NCI-H82 treated with DMSO at 0.1 percent for 48 hours (cell line): ENCODE measurements at regions not wholly inside any gene's neighbourhood (a gene's known extent, or its start where the extent isn't known, plus 50 kb on each side); places are given as distances from the start of the nearest gene placed in this dataset.
"Not testable (repeated sequence)": the region's sequence is repeated elsewhere in the genome, so short reads cannot be mapped to it uniquely, and the experiment has no call there.

Experiments
- DNase-seq: peaks from one replicate; lab custom pipeline; 2025; ENCODE audit not compliant: unreplicated experiment; lab: John Stamatoyannopoulos, UW

GRCh38 chr5:96209829-96210228 is 223.2 kb downstream of the PCSK1 start:
- no peak for DNase-seq

GRCh38 chr5:96207420-96207819 is 225.6 kb downstream of the PCSK1 start:
- DNase-seq, result no peak

GRCh38 chr5:96203761-96204160 is 229.3 kb downstream of the PCSK1 start:
- no peak for DNase-seq

- no peak for DNase-seq
These were observed 231.5 kb downstream of the PCSK1 start for GRCh38 chr5:96201503-96201902.

GRCh38 chr5:96200641-96201040 is 232.4 kb downstream of the PCSK1 start:
- no peak for DNase-seq

- DNase-seq, result no peak
These were observed 233.3 kb downstream of the PCSK1 start for GRCh38 chr5:96199713-96200183.

DNA sequence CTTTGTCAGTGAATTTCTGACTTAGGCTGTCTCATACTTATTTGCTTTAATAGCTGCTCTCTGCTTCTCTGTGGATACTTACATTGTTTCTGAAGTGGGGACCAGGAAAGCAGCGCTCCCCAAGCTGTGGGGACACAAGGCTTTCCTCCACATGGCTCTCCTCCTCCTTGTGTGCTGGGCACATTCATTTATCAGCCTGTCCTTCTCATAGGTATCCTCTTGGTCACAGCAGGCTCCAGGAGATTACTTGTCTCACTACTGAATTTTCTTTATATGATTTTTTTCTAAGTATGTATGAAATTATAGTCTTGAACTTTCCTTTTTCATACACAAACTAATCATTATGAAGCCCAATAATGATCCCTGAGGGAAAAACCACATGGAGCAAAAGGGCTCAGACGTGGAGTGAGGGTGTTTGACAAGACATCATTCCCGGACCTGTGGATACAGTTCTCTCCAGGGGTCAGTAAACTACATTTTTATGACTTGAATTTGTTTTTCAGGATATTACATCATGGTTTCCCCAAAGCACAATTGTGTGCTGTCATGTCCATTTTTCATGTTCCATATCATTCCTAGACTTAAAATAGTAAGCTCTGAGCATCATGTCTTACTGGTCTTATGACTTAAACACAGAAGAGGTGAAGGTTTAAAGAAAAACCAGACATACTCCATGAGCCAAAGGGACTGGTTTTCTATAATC is 234.5 kb downstream of the PCSK1 start:
- no peak for DNase-seq

DNA sequence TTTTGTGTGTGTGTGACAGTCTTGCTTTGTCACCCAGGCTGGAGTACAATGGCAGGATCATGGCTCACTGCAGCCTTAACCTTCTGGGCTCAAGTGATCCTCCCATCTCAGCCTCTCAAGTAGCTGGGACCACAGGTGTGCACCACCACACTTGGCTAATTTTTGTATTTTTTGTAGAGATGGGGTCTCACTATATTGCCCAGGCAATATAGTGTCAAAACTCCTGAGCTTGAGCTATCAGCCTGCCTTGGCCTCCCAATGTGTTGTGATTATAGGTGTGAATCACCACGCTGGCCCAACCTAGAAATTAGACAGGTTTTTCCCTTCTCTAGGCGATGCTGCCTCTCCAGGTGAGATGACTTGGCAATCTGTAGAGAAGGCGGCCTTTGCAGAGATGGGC is 235.3 kb downstream of the PCSK1 start:
- not testable (repeated sequence) for DNase-seq

- no peak for DNase-seq
These were observed 235.7 kb upstream of the ELL2 start for GRCh38 chr5:96197347-96197746.

DNA sequence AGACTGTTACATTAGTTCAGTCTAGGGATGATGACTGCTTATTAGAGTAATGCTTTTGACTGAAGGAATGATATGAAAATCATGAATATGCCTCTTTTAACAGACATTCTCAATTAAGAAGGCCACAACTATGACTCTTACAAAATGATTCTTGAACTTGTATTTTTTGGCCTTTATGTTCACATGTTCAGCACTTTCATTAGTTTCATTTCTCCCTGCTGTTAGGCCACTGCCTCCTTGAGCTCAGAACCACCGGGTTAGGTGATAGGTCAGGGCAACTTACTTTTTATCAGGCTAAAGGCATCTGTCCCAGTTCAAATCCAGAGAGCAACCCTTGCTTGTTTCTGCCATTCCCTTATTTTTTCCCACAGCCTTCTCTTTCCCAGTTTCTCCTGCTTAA is 235.2 kb upstream of the ELL2 start:
- DNase-seq, result no peak

GRCh38 chr5:96196407-96196806 is 234.8 kb upstream of the ELL2 start:
- no peak for DNase-seq

DNA sequence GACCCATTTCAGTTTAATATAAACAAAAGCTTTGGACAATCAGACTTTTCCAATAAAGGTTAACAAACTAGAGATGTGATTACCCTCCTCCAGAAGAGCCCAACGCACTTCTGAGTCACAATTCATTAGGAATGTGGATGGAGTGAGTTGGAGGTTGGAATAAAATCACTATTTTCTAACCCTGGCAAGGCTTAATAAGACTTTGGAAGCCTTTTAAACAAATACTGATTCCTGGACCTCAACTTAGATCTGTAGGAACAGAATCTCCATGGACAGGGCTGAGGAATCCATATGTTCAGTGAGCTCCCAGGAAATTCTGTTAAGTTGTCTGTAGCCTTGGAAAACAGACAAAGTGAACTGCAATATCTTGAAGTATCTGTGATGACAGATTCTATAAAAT is 233.5 kb upstream of the ELL2 start:
- DNase-seq, result no peak

GRCh38 chr5:96194593-96194992 is 232.9 kb upstream of the ELL2 start:
- DNase-seq, result no peak

- no peak for DNase-seq
These were observed 232.3 kb upstream of the ELL2 start for GRCh38 chr5:96193946-96194345.

- no peak for DNase-seq
These were observed 228.3 kb upstream of the ELL2 start for GRCh38 chr5:96189987-96190386.

DNA sequence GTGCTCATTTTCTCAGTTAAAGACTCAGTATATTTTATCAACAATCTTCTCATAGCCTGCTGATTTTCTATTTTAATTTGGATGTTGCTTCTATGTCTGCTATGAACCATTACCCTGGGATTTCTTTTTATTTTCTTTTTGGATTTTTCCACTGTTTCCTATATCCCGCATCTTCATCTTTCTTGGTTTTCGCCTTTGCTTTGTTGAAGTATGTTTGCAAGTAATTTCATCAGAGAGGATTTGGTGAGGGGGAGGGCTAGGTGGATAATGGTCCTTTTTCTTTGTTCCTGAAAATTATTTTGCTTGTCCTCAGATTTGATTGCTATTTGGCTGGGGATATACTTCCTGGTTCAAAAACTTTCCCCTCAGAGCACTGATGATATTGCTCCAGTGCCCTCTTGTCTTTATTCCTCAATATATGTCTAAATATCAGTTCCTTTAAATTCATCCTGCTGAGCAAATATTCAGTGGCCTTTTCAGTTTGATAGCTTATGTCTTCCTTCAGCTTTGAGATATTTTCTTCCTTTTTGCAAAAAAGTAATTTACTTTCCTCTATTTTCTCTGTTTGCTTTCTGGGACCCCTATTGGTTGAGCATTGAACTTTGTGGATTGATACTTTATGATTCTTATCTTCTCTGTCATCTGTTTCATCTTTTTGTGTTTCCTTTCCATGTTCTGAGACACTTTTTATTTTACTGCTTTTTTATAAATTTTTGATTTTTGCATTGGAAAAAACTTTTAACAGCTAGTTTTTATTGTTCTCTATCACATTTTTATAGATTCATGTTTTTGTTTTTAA is 227.6 kb upstream of the ELL2 start:
- DNase-seq, result no peak

DNA sequence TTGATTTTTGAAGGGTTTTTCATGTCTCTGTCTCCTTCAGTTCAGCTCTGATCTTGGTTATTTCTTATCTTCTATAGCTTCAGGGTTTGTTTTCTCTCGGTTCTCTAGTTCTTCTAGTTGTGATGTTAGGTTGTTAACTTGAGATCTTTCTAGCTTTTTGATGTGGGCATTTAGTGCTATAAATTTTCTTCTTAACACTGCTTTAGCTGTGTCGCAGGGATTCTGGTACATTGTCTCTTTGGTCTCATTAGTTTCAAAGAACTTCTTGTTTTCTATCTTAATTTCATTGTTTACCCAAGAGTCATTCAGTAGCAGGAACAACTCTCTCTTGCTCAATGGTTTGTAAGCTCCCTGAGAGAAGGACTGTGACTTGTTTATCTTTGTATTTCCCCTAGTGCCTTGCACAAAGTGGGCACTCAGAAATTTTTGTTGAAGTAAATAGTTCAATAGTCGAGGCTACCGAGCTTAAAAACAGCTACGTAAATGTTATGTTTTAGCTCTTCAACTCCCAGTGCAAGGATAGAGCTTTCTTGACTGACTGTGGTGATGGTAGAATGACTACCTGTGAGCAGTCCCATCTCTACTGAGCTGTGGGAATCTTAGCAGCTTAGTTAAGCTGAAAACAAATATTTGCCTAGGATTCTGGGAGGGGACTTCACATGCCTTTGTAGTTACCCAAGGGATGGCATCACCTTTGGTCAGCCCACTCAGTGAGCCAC is 225.8 kb upstream of the ELL2 start:
- no peak for DNase-seq

DNA sequence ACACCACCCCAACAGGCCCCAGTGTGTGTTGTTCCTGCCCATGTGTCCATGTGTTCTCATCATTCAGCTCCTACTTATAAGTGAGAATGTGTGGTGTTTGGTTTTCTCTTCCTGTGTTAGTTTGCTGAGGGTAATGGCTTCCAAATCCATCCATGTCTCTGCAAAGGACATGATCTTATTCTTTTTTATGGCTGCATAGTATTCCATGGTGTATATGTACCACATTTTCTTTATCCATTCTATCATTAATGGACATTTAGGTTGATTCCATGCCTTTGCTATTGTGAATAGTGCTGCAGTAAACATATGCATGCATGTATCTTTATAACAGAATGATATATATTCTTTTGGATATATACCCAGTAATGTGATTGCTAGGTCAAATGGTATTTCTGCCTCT is 222.9 kb upstream of the ELL2 start:
- DNase-seq, result not testable (repeated sequence)

DNA sequence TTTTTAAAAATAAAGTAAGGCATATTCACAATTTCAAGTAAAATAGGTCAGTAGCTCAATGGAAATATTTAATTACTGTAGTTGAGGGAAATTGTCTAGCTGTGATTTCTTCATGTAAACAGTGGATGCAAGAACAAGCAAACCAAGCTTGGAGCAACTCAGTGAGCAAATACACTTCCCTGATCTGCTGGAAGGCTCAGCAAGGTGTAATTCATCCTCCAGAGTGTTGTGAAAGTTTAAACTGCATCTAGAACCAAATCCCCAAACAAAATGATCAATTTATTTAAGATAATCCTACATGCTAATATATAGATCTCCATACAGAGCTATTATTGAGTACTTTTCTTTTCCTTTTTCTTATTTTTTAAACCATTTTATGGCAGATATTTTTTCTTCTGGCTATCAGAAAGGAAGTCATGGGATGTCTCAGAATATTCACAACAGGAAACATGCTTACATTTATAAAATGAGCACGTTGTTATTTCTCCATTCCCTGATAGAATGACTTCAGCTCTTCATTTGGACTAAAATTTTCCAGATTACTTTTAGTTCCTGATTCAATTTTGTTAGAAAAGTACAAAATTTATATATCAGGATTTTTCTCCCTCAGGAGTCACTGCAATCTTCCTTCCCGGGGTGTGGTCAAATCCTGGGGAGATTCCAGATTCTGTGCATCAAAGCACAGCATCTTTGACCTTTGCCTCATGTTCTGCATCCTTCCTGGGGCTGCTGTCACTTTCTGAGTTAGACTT is 219.2 kb upstream of the ELL2 start:
- no peak for DNase-seq

- no peak for DNase-seq
These were observed 215.7 kb upstream of the ELL2 start for GRCh38 chr5:96177303-96177869.

DNA sequence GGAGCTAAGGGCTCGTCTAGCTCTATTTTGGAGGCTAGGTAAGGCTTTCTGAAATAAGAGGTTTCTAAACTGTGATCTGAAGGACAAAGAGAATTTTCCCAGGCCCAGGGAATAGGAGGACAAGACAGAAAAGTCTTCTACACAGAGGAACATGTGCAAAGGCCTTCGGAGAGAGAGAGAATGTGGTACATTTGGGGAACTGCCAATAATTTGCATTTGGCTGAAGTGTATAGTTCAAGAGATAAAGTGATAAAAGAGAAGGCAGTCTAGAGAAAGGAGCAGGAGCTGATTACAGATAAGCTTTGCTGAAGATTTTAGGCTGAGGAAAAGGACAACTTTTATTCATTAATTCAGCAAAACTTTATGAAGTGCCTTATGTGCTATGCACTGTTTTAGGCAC is 214.4 kb upstream of the ELL2 start:
- DNase-seq, result no peak
